GM12878 (cell line): ENCODE measurements at regions not wholly inside any gene's neighbourhood (a gene's known extent, or its start where the extent isn't known, plus 50 kb on each side); places are given as distances from the start of the nearest gene placed in this dataset.

Source experiments
- ATAC-seq: fragments of 200-7000 bp; cut with Tn5 transposase; 3 replicates; pipeline ENCODE4 v1.9.1; 2020; ENCODE audit warnings: mild to moderate bottlenecking, moderate library complexity
- BruUV-seq: library from RNA; stranded (reverse); fragments of 400-500 nt; replicated peaks from 2 replicates; lab custom pipeline; 2021; lab: Mats Ljungman, UMichigan
- CTCF ChIA-PET: fragments of 300-600 bp; sonication (Branson Sonifier 250); formaldehyde crosslinking; extraction: SDS; loops from one replicate; lab custom pipeline; 2021; ENCODE audit warnings: inconsistent platforms; lab: Yijun Ruan, JAX
- POLR2A ChIA-PET: fragments of 350-600 bp; formaldehyde crosslinking; extraction: SDS; loops from one replicate; lab custom pipeline; 2021; ENCODE audit warnings: inconsistent platforms; lab: Charles Lee
- RAD21 ChIA-PET: fragments of 300-600 bp; sonication (Branson Sonifier 250); formaldehyde crosslinking; loops from one replicate; lab custom pipeline; 2023; ENCODE audit warnings: antibody characterized with exemption; ENCODE audit not compliant: unreplicated experiment; lab: Charles Lee
- SMC1A ChIA-PET: fragments of 300-600 bp; sonication (Branson Sonifier 250); formaldehyde crosslinking; loops from one replicate; lab custom pipeline; 2023; ENCODE audit not compliant: unreplicated experiment, uncharacterized antibody; lab: Charles Lee
- DNase-seq: peaks from one replicate; pipeline ENCODE4 v3.0.0-alpha.2; 2011; ENCODE audit warnings: low read depth, low spot score
- FAIRE-seq: peaks from 3 replicates; lab custom pipeline; 2011; peaks lifted over from hg19 to GRCh38; lab: Jason Lieb, UNC
- H2AFZ ChIP-seq: 2 replicates; pipeline ENCODE4 v1.6.0; 2011; ENCODE audit warnings: low read depth, low read length, control low read depth; ENCODE audit not compliant: control insufficient read depth
- H3K27ac ChIP-seq: 2 replicates; pipeline ENCODE4 v1.5.1; 2011; ENCODE audit warnings: control low read depth; ENCODE audit not compliant: control insufficient read depth, insufficient read depth
- H3K27me3 ChIP-seq, 2 experiments: replicated peaks in 1 of 2; 2 replicates each; pipeline versions ENCODE4 v1.6.0 to v1.6.1; 2011; ENCODE audit warnings: low read length in 1 of 2; ENCODE audit not compliant: control insufficient read depth in 2 of 2, insufficient read depth in 2 of 2
- H3K36me3 ChIP-seq, 2 experiments: 2 replicates each; pipeline ENCODE4 v1.5.1; 2011; ENCODE audit warnings: low read length in 1 of 2; ENCODE audit not compliant: control insufficient read depth in 2 of 2, insufficient read depth in 2 of 2
- H3K4me1 ChIP-seq: 2 replicates; pipeline ENCODE4 v1.6.1; 2011; ENCODE audit warnings: mild to moderate bottlenecking, low read length, moderate library complexity, mixed read lengths; ENCODE audit not compliant: control insufficient read depth, insufficient read depth
- H3K4me2 ChIP-seq: 2 replicates; pipeline ENCODE4 v1.6.0; 2011; ENCODE audit warnings: control low read depth; ENCODE audit not compliant: control insufficient read depth, insufficient read depth
- H3K4me3 ChIP-seq: fragments of 200-600 bp; sonication (generic); 2 replicates; pipeline ENCODE4 v1.5.1; 2016
- H3K79me2 ChIP-seq: 2 replicates; pipeline ENCODE4 v1.6.0; 2011; ENCODE audit warnings: low read length; ENCODE audit not compliant: control insufficient read depth, insufficient read depth
- H3K9ac ChIP-seq: 2 replicates; pipeline ENCODE4 v1.8.0; 2011; ENCODE audit warnings: low read length, control low read depth, mixed read lengths; ENCODE audit not compliant: control insufficient read depth, insufficient read depth
- H3K9me3 ChIP-seq: replicated peaks from 3 replicates; pipeline ENCODE4 v1.5.1; 2011; ENCODE audit warnings: mild to moderate bottlenecking, low read length; ENCODE audit not compliant: control insufficient read depth, insufficient read depth
- H4K20me1 ChIP-seq: 2 replicates; pipeline ENCODE4 v1.6.0; 2011; ENCODE audit not compliant: control insufficient read depth, insufficient read depth
- FOXM1 ChIP-seq: IDR thresholded peaks from 2 replicates; pipeline ENCODE4 v1.6.1; 2012; ENCODE audit warnings: low read depth, mild to moderate bottlenecking, inconsistent platforms, low read length, moderate library complexity
- HCFC1 ChIP-seq: fragments of 150-350 bp; IDR thresholded peaks from 2 replicates; pipeline ENCODE4 v1.6.1; 2014; ENCODE audit warnings: low read length
- MTA2 ChIP-seq: fragments of 450-650 bp; IDR thresholded peaks from 2 replicates; pipeline ENCODE4 v1.6.1; 2016; ENCODE audit warnings: low read depth, mild to moderate bottlenecking, moderate library complexity
- RELA ChIP-seq: fragments of 450-650 bp; IDR thresholded peaks from 2 replicates; pipeline ENCODE4 v1.8.0; 2014; ENCODE audit warnings: borderline replicate concordance; ENCODE audit not compliant: partially characterized antibody
- TCF7 ChIP-seq: IDR thresholded peaks from 2 replicates; pipeline ENCODE4 v1.6.1; 2014; ENCODE audit warnings: antibody characterized with exemption, borderline replicate concordance
- ZNF622 ChIP-seq: fragments of 450-650 bp; IDR thresholded peaks from 2 replicates; pipeline ENCODE4 v1.6.1; 2017; ENCODE audit warnings: mild to moderate bottlenecking, inconsistent platforms
- WGBS: methylation state at CpG from one replicate; pipeline ENCODE4 v1.1.6; 2016; ENCODE audit warnings: low lambda C conversion rate; ENCODE audit not compliant: insufficient replicate concordance, insufficient coverage; ENCODE audit errors: missing lambda C conversion rate; 5-methylcytosine and 5-hydroxymethylcytosine counted together
- in situ Hi-C: fragments of 300-500 bp; cut with MboI; formaldehyde crosslinking; loops from 9 replicates; pipeline ENCODE4 v1.14.3; 2018; ENCODE audit warnings: mixed read lengths
- intact Hi-C: fragments of 100-400 bp; cut with micrococcal nuclease; formaldehyde crosslinking; loops from one replicate; pipeline ENCODE4 v1.14.2; 2022; ENCODE audit not compliant: unreplicated experiment
- TF ChIP-seq, protein P1 (sequence below): fragments of 450-650 bp; IDR thresholded peaks from 2 replicates; pipeline ENCODE4 v1.6.1; 2016; ENCODE audit warnings: mild to moderate bottlenecking
- TF ChIP-seq, protein P2 (sequence below): IDR thresholded peaks from 2 replicates; pipeline ENCODE4 v1.6.1; 2012; ENCODE audit warnings: improper control_type of control experiment, low read depth, low read length; ENCODE audit not compliant: insufficient replicate concordance

DNA sequence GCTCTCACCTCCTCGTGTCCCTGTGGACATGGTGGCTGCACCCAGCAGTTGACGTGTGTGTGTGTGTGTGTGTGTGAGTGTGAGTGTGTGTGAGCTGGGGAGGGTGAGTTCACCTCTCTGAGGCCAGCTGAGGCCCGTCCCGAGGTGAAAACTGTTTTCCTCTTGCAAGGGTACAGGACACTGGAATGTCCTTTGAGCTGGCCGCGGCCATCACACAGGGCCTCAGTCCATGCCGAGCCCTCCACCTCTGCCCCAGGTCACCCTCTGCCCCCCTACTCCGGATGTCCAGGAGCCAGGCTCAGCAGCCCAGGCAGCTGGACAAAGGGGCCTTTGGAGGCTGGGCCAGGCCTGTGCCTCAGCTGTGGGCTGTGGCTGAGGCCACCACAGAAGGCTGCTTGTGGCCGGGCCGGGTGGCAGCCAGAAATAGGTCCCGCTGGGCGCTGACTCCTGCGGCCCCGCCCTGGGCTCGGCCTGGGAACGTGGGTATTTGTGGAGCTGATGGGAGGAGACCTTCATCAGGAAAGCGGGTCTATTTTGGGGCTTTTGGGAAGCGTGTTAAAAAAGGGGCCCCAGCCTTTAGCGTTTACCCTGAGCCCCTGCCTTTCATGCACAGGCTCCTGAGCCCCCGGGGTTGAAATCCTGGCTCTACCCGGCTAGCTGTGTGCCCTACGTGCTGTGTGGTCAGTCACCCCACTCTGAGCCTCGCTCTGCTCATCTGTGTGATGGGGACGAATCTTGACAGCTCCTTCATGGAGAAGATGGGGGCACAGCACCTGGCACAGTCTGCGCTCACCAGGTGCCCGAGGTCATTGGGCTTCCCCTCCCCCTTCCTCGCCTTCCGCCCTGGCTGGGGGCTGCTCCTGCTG is 75.1 kb upstream of the IER5L start:
- Histone ChIP-seq H2AFZ (no peak overlapping the region), H3K27ac (no peak overlapping the region), H3K4me2 (no peak overlapping the region), H3K79me2 (no peaks in the 10 kb centered on the region), H3K36me3 (no peaks in the 10 kb centered on the region), H3K9me3 (no peaks in the 10 kb centered on the region), H4K20me1 (no peaks in the 10 kb centered on the region), H3K4me1 (no peaks in the 10 kb centered on the region), H3K4me3 (no peak overlapping the region), H3K27me3 (no peaks in the 10 kb centered on the region; a peak in 1 of 4 replicates), H3K9ac (no peak overlapping the region)
- DNase-seq (no peak), FAIRE-seq (no peak), ATAC-seq (no peak)
- TF ChIP-seq TCF7 (no peak), MTA2 (no peak), FOXM1 (no peak), ZNF622 (no peak), HCFC1 (no peak), RELA (no peak)
- TF ChIP-seq, protein P1, sequence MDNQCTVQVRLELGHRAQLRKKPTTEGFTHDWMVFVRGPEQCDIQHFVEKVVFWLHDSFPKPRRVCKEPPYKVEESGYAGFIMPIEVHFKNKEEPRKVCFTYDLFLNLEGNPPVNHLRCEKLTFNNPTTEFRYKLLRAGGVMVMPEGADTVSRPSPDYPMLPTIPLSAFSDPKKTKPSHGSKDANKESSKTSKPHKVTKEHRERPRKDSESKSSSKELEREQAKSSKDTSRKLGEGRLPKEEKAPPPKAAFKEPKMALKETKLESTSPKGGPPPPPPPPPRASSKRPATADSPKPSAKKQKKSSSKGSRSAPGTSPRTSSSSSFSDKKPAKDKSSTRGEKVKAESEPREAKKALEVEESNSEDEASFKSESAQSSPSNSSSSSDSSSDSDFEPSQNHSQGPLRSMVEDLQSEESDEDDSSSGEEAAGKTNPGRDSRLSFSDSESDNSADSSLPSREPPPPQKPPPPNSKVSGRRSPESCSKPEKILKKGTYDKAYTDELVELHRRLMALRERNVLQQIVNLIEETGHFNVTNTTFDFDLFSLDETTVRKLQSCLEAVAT = no peak
- TF ChIP-seq, protein P2, sequence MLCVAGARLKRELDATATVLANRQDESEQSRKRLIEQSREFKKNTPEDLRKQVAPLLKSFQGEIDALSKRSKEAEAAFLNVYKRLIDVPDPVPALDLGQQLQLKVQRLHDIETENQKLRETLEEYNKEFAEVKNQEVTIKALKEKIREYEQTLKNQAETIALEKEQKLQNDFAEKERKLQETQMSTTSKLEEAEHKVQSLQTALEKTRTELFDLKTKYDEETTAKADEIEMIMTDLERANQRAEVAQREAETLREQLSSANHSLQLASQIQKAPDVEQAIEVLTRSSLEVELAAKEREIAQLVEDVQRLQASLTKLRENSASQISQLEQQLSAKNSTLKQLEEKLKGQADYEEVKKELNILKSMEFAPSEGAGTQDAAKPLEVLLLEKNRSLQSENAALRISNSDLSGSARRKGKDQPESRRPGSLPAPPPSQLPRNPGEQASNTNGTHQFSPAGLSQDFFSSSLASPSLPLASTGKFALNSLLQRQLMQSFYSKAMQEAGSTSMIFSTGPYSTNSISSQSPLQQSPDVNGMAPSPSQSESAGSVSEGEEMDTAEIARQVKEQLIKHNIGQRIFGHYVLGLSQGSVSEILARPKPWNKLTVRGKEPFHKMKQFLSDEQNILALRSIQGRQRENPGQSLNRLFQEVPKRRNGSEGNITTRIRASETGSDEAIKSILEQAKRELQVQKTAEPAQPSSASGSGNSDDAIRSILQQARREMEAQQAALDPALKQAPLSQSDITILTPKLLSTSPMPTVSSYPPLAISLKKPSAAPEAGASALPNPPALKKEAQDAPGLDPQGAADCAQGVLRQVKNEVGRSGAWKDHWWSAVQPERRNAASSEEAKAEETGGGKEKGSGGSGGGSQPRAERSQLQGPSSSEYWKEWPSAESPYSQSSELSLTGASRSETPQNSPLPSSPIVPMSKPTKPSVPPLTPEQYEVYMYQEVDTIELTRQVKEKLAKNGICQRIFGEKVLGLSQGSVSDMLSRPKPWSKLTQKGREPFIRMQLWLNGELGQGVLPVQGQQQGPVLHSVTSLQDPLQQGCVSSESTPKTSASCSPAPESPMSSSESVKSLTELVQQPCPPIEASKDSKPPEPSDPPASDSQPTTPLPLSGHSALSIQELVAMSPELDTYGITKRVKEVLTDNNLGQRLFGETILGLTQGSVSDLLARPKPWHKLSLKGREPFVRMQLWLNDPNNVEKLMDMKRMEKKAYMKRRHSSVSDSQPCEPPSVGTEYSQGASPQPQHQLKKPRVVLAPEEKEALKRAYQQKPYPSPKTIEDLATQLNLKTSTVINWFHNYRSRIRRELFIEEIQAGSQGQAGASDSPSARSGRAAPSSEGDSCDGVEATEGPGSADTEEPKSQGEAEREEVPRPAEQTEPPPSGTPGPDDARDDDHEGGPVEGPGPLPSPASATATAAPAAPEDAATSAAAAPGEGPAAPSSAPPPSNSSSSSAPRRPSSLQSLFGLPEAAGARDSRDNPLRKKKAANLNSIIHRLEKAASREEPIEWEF = no peak
- intact Hi-C loops = no loop called here
- WGBS = 45% methylated on average over 28 of the region's 28 CpGs
- SMC1A ChIA-PET = no interaction called here
- POLR2A ChIA-PET = no interaction called here
- in situ Hi-C loops = no loop called here
- RAD21 ChIA-PET = no interaction called here
- BruUV-seq = no TSS peak
- CTCF ChIA-PET = no interaction called here
